HG02623 (cell line): ENCODE measurements at regions not wholly inside any gene's neighbourhood (a gene's known extent, or its start where the extent isn't known, plus 50 kb on each side); places are given as distances from the start of the nearest gene placed in this dataset.
"Not testable (repeated sequence)": the region's sequence is repeated elsewhere in the genome, so short reads cannot be mapped to it uniquely, and the experiment has no call there.

Experiments used
- ATAC-seq: cut with Tn5 transposase; IDR thresholded peaks from one replicate; pipeline ENCODE4 v1.9.1; 2021; ENCODE audit warnings: moderate library complexity; ENCODE audit not compliant: unreplicated experiment

- no peak for ATAC-seq
Observed at GRCh38 chr3:5673521-5673920, 486.0 kb downstream of the EDEM1 start.

DNA sequence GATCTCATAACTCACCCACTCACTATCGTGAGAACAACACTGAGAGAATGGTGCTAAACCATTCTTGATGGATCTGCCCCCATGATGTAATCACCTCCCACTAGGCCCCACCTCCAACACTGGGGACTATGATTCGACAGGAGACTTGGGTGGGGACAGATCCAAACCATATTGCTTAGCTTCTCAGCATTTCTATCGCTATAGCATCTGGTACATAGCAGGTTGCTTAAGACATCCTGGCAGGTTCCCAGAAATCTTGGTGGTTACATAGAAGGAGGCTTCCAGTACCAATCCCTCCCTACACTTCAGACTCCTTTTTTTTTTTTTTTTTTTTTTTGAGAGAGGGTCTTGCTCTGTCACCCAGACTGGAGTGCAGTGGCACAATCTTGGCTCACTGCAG lies 487.8 kb downstream of the EDEM1 start:
- ATAC-seq, result no peak

DNA sequence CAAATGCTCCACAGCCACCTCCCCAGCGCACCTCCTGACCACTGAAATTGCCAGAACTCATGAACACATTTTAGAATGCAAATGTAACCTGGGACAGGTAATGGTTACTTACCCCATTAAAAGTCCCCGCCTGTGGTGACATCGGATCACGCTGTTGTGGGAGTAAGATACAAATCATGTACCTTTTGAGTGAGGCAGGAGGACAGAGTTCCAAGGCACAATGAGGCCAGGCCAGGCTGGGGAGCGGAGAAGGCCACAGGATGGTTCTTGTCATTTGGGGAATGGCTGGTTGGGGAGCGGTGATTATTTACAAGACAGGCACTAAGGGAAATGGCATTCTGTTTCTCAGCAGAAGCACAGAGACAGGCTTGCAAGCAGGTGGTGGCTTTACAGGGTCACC lies 490.0 kb downstream of the EDEM1 start:
- ATAC-seq, result no peak

GRCh38 chr3:5678248-5678647 lies 490.7 kb downstream of the EDEM1 start:
- ATAC-seq, result no peak

DNA sequence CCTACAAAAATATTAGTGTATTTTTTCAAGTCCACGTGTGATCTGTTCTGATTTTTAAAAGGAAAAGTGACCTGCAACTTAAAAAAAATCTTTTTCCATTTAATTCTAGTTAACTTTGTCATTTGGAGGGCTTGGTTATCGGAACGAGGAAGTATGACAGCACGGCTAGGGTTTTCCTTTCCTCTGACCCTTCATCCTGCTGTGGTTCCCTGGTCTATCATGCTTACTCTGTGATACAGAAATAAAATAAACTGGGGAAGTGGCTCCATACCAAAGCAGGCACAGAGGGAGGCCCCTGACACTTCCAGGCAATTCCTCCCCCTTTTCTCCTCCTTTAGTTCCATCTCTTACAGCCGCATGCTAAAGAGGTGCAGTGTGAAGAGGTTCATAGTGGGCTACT lies 491.3 kb downstream of the EDEM1 start:
- no peak for ATAC-seq

- no peak for ATAC-seq
Observed at GRCh38 chr3:5687230-5687629, 499.7 kb downstream of the EDEM1 start.

- ATAC-seq, result no peak
Observed at GRCh38 chr3:5690490-5690889, 503.0 kb downstream of the EDEM1 start.

DNA sequence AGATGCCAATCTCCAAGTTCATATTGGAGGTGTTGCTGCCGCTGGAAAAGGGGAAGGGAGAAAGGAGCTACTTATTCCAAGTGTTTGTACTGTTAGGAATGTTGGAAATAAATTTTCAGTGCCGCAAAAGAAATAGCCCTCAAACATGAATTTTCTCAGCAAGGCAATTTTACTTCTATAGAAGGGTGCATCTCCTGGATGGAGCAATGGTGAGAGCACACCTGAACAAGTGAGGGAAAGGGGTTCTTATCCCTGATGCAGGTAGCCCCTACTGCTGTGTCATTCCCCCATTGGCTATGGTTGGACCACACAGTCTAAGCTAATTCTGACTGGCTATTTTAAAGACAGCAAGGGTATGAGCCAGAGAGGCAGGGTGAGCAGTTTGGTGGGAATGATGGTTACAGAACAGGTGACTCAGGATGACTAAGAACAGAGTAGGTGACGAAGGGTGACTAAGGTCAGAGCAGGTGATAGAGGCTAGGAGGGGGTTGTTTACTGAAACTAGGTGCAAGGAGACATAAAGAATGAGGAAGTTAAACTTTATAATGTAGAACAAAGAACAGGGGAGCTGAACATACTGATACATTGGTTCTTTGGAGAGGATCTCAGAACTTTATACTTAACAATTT lies 503.5 kb downstream of the EDEM1 start:
- no peak for ATAC-seq

DNA sequence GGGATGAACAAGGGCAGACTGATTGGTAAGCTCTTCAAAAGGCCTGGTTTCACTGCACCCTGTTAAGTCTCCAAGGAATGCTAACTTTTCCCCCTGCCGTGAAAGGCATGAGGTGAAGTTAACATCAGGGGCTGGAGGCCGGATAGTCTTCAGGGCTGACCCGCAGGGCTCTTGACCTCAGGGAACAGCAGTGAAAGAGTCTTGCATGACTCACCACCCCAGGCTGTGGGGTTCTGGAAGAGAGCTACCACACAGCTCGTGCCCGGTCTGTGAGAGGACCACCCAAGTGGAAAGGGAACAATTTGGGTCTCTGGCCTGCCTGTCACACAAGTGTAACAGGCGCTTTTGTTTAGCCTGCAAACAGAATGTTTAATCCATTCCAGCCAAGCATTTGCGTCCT lies 504.9 kb downstream of the EDEM1 start:
- ATAC-seq, result no peak

- no peak for ATAC-seq
Observed at GRCh38 chr3:5694266-5694665, 506.8 kb downstream of the EDEM1 start.

- no peak for ATAC-seq
Observed at GRCh38 chr3:5698851-5699250, 511.3 kb downstream of the EDEM1 start.

DNA sequence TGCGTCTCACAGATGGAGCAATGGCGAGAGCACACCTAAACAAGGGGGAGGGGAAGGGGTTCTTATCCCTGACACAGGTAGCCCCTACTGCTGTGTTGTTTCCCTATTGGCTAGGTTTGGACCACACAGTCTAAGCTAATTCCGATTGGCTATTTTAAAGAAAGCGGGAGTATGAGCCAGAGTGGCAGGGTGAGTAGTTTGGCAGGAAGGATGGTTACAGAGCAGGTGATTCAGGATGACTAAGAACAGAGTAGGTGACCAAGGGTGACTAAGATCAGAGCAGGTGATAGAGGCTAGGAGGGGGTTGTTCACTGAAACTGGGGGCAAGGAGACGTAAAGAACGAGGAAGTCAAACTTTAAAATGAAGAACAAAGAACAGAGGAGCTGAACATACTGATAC lies 511.8 kb downstream of the EDEM1 start:
- ATAC-seq, result no peak

- no peak for ATAC-seq
Observed at GRCh38 chr3:5699811-5700210, 512.3 kb downstream of the EDEM1 start.

DNA sequence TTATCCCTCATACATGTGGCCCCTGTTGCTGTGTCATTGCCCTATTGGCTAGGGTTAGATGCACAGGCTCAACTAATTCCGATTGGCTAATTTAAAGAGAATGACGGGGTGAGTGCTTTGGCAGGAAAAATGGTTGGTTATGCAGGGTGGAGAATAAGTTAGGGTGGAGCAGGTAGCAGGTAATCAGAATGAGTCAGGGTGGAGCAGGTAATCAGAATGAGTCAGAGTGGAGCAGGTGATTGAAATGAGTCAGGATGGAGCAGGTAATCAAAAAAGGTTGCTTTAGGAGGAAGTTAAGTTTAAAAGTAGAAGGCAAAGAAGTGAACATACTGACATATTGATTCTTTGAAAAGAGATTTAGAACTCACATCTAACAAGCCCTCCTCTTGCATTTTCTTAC lies 513.5 kb downstream of the EDEM1 start:
- not testable (repeated sequence) for ATAC-seq

DNA sequence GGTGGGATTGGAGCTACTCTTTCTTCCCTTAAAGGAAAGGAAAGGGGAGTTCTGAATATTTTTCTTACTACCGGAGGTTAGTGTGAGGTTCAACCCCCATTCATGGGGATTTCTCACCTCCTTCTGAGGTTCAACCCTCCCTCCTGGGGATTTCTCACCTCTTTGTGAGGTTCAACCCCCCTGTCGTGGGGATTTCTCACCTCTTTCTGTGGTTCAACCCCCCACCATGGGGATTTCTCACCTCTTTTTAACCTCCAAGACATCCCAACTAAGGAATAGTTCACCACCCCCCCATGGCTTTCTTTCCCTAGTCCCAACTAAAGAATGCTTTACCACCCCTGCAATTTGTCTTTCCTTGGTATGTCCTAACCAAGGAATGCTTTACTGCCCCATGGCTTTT lies 520.3 kb downstream of the EDEM1 start:
- ATAC-seq, result no peak

DNA sequence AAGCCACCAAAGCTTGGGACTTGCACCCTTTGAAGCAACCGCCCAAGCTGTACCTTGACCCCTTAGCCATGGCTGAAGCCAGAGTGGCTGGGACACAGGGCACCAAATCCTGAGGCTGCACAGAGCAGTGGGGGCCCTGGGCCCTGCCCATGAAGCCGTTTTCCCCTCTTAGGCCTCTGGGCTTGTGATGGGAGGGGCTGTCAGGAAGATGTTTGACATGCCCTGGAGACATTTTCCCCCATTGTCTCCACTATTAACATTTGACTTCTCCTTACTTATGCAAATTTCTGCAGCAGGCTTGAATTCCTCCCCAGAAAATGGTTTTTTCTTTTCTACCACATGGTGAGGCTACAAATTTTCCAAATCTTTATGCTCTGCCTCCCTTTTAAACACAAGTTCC lies 522.2 kb downstream of the EDEM1 start:
- no peak for ATAC-seq

- no peak for ATAC-seq
Observed at GRCh38 chr3:5710718-5711117, 523.2 kb downstream of the EDEM1 start.

DNA sequence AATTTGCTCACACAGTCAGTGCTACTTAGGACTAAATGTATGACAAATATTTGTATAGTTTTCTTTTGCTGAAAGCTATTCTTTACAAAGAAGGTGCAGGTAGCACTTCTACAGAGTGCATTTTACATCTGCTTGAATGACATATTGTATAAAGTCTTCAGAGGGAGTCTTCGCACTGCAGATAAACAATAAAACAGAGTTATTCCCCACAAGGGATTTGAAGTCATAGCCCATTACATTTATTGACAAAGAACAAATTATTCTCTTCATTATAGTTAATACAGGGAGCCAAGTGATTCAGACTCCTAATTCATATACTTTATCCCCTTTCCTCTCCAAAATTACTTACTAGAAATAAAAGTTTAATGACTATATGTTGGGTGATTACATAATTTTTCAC lies 529.7 kb downstream of the EDEM1 start:
- ATAC-seq, result no peak

GRCh38 chr3:5719668-5720067 lies 532.2 kb downstream of the EDEM1 start:
- not testable (repeated sequence) for ATAC-seq

GRCh38 chr3:5725801-5726200 lies 538.3 kb downstream of the EDEM1 start:
- ATAC-seq, result no peak

GRCh38 chr3:5726621-5727020 lies 539.1 kb downstream of the EDEM1 start:
- no peak for ATAC-seq

DNA sequence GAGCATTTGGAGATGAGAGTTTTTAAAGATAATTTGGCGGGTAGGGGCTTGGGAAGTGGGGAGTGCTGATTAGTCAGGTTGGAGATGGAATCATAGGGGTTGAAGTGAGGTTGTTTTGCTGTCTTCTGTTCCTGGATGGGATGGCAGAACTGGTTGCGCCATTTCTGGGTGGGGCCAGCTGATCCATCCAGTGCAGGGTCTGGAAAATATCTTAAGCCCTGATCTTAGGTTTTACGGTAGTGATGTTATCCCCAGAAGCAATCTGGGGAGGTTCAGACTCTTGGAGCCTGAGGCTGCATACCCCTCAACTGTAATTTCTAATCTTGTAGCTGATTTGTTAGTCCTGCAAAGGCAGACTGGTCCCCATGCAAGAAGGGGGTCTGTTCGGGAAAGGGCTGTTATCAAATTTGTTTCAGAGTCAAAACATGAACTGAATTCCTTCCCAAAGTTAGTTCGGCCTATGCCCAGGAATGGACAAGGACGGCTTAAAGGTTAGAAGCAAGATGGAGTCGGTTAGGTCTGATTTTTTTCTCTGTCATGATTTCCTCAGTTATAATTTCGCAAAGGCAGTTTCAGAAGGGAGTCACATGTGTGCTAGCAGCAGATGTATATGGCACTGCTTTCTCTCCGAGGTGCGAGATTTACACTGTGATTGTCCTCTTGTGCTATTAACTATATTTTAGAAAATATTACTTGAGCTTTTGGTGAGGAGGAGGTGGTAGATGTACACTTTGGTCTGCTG lies 540.4 kb downstream of the EDEM1 start:
- ATAC-seq, result no peak

- ATAC-seq, result no peak
Observed at GRCh38 chr3:5729852-5730251, 542.3 kb downstream of the EDEM1 start.
